ENCODE measurements at regions not wholly inside any gene's neighbourhood (a gene's known extent, or its start where the extent isn't known, plus 50 kb on each side); places are given as distances from the start of the nearest gene placed in this dataset.

GRCh38 chr20:11429168-11429567, 488.5 kb upstream of the BTBD3 start:
- H3K27me3 ChIP-seq (replicated peaks in 2 of 5; ENCODE audit: control insufficient read depth in 4 of 5, insufficient read depth in 5 of 5, low read length in 4 of 5), result no peaks in the 10 kb centered on the region
- H3K27ac ChIP-seq (ENCODE audit: insufficient read depth in 1 of 2, low read depth in 1 of 2, low read length in 2 of 2, poor library complexity in 1 of 2, severe bottlenecking in 2 of 2), result no peak overlapping the region
- no peaks in the 10 kb centered on the region for H3K36me3 ChIP-seq (ENCODE audit: control insufficient read depth in 4 of 4, insufficient read depth in 4 of 4, low read length in 3 of 4)
- POLR2A ChIA-PET, result no interaction called here
- WGBS (ENCODE audit: insufficient coverage), result 92% methylated on average over 1 of the region's 2 CpGs
- CTCF ChIA-PET, result no interaction called here
- H3K4me3 ChIP-seq (ENCODE audit: control insufficient read depth in 1 of 7, extremely low read depth in 1 of 7, insufficient read depth in 4 of 7, low read depth in 2 of 7, low read length in 6 of 7), result no peak overlapping the region
- DNase-seq, result no peak
- peaks cover 0 to 3% (median 0%) of the 10 kb centered on the region in 5 experiments for H3K9me3 ChIP-seq (ENCODE audit: control extremely low read depth in 1 of 5, control insufficient read depth in 4 of 5, insufficient read depth in 2 of 5, low read depth in 1 of 5, low read length in 4 of 5)
- H3K4me1 ChIP-seq (ENCODE audit: control extremely low read depth in 1 of 4, control insufficient read depth in 4 of 4, insufficient read depth in 4 of 4, low read length in 3 of 4), result no peaks in the 10 kb centered on the region

- 96% methylated on average over 3 of the region's 5 CpGs for WGBS (ENCODE audit: insufficient coverage)
- Histone ChIP-seq H3K36me3 (ENCODE audit: control insufficient read depth in 4 of 4, insufficient read depth in 4 of 4, low read length in 3 of 4) (no peaks in the 10 kb centered on the region), H3K9me3 (ENCODE audit: control extremely low read depth in 1 of 5, control insufficient read depth in 4 of 5, insufficient read depth in 2 of 5, low read depth in 1 of 5, low read length in 4 of 5) (peaks cover 0 to 3% (median 0%) of the 10 kb centered on the region in 5 experiments), H3K27ac (ENCODE audit: insufficient read depth in 1 of 2, low read depth in 1 of 2, low read length in 2 of 2, poor library complexity in 1 of 2, severe bottlenecking in 2 of 2) (no peak overlapping the region), H3K4me3 (ENCODE audit: control insufficient read depth in 1 of 7, extremely low read depth in 1 of 7, insufficient read depth in 4 of 7, low read depth in 2 of 7, low read length in 6 of 7) (no peak overlapping the region), H3K27me3 (replicated peaks in 2 of 5; ENCODE audit: control insufficient read depth in 4 of 5, insufficient read depth in 5 of 5, low read length in 4 of 5) (no peaks in the 10 kb centered on the region), H3K4me1 (ENCODE audit: control extremely low read depth in 1 of 4, control insufficient read depth in 4 of 4, insufficient read depth in 4 of 4, low read length in 3 of 4) (no peaks in the 10 kb centered on the region)
- POLR2A ChIA-PET, result no interaction called here
- CTCF ChIA-PET, result no interaction called here
- no peak for DNase-seq
Measured at GRCh38 chr20:11429889-11430519, 487.7 kb upstream of the BTBD3 start.

- Histone ChIP-seq H3K4me3 (ENCODE audit: control insufficient read depth in 1 of 7, extremely low read depth in 1 of 7, insufficient read depth in 4 of 7, low read depth in 2 of 7, low read length in 6 of 7) (no peak overlapping the region), H3K36me3 (ENCODE audit: control insufficient read depth in 4 of 4, insufficient read depth in 4 of 4, low read length in 3 of 4) (no peaks in the 10 kb centered on the region), H3K9me3 (ENCODE audit: control extremely low read depth in 1 of 5, control insufficient read depth in 4 of 5, insufficient read depth in 2 of 5, low read depth in 1 of 5, low read length in 4 of 5) (peaks cover 0 to 3% (median 2%) of the 10 kb centered on the region in 5 experiments), H3K4me1 (ENCODE audit: control extremely low read depth in 1 of 4, control insufficient read depth in 4 of 4, insufficient read depth in 4 of 4, low read length in 3 of 4) (no peaks in the 10 kb centered on the region), H3K27me3 (replicated peaks in 2 of 5; ENCODE audit: control insufficient read depth in 4 of 5, insufficient read depth in 5 of 5, low read length in 4 of 5) (no peaks in the 10 kb centered on the region), H3K27ac (ENCODE audit: insufficient read depth in 1 of 2, low read depth in 1 of 2, low read length in 2 of 2, poor library complexity in 1 of 2, severe bottlenecking in 2 of 2) (no peak overlapping the region)
- 100% methylated on average over 2 of the region's 3 CpGs for WGBS (ENCODE audit: insufficient coverage)
- no peak for DNase-seq
- ChIA-PET POLR2A (no interaction called here), CTCF (no interaction called here)
Measured at GRCh38 chr20:11430652-11431051, 487.0 kb upstream of the BTBD3 start.

GRCh38 chr20:11431621-11432020, 486.1 kb upstream of the BTBD3 start:
- CTCF ChIA-PET, result no interaction called here
- Histone ChIP-seq H3K27ac (ENCODE audit: insufficient read depth in 1 of 2, low read depth in 1 of 2, low read length in 2 of 2, poor library complexity in 1 of 2, severe bottlenecking in 2 of 2) (no peak overlapping the region), H3K9me3 (ENCODE audit: control extremely low read depth in 1 of 5, control insufficient read depth in 4 of 5, insufficient read depth in 2 of 5, low read depth in 1 of 5, low read length in 4 of 5) (peaks cover 0 to 6% (median 3%) of the 10 kb centered on the region in 5 experiments), H3K36me3 (ENCODE audit: control insufficient read depth in 4 of 4, insufficient read depth in 4 of 4, low read length in 3 of 4) (no peaks in the 10 kb centered on the region), H3K27me3 (replicated peaks in 2 of 5; ENCODE audit: control insufficient read depth in 4 of 5, insufficient read depth in 5 of 5, low read length in 4 of 5) (no peaks in the 10 kb centered on the region), H3K4me1 (ENCODE audit: control extremely low read depth in 1 of 4, control insufficient read depth in 4 of 4, insufficient read depth in 4 of 4, low read length in 3 of 4) (no peaks in the 10 kb centered on the region), H3K4me3 (ENCODE audit: control insufficient read depth in 1 of 7, extremely low read depth in 1 of 7, insufficient read depth in 4 of 7, low read depth in 2 of 7, low read length in 6 of 7) (no peak overlapping the region)
- DNase-seq, result no peak
- WGBS (ENCODE audit: insufficient coverage), result no CpG with 5 or more reads among the region's 1 CpG
- POLR2A ChIA-PET, result no interaction called here

DNA sequence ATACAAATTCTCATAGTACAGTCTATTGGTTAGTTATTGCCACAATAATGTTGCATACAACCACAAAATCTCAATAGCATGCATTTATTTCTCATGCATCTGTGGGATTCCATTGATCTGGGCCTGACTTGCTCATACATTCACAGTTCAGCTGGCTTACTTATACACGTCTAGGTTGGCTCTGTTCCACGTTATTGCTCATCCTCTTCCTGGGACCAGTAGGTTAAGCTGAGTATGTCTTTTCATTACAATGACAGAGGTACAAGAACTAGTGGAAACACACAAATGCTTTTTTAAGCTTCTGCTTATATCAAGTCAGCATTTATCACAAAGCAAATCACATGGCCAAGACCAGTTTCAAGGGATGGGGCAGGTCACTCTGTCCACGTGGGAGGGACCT, 485.3 kb upstream of the BTBD3 start:
- ChIA-PET POLR2A (no interaction called here), CTCF (interaction anchor here (1.5 kb wide), 1 partner anchor 10 kb away, joined by 4 read pairs; no protein-coding TSS in a partner anchor)
- DNase-seq, result no peak

DNA sequence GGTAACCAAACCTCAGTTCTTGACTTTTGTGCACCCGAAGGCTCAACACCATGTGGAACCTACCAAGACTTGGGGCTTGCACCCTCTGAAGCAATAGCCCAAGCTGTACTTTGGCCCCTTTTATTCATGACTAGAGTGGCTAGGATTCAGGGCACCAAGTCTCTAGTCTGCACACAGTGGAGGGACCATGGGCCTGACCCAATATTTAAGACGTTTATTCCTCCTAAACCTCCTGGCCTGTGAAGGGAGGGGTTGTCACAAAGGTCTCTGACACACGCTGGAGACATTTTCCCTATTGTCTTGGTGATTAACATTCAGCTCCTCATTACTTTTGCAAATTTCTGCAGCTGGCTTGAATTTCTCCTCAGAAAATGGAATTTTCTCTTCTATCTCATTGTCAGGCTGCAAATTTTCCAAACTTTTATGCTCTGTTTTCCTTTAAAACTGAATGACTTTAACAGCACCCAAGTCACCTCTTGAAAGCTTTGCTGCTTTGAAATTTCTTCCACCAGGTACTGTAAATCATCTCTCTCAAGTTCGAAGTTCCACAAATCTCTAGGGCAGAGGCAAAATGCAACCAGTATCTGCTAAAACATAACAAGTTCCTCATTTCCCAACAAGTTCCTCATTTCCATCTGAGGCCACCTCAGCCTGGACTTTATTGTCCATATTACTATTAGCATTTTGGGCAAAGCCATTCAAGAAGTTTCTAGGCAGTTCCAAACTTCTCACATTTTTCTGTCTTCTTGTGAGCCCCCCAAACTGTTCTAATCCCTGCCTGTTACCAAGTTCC, 481.4 kb upstream of the BTBD3 start:
- no peaks in the 10 kb centered on the region for H3K27me3 ChIP-seq (replicated peaks in 2 of 5; ENCODE audit: control insufficient read depth in 4 of 5, insufficient read depth in 5 of 5, low read length in 4 of 5)
- no peak overlapping the region for H3K27ac ChIP-seq (ENCODE audit: insufficient read depth in 1 of 2, low read depth in 1 of 2, low read length in 2 of 2, poor library complexity in 1 of 2, severe bottlenecking in 2 of 2)
- peaks cover 0 to 9% (median 5%) of the 10 kb centered on the region in 5 experiments for H3K9me3 ChIP-seq (ENCODE audit: control extremely low read depth in 1 of 5, control insufficient read depth in 4 of 5, insufficient read depth in 2 of 5, low read depth in 1 of 5, low read length in 4 of 5)
- ChIA-PET POLR2A (no interaction called here), CTCF (no interaction called here)
- H3K4me3 ChIP-seq (ENCODE audit: control insufficient read depth in 1 of 7, extremely low read depth in 1 of 7, insufficient read depth in 4 of 7, low read depth in 2 of 7, low read length in 6 of 7), result no peak overlapping the region
- 50% methylated on average over 2 of the region's 4 CpGs for WGBS (ENCODE audit: insufficient coverage)
- DNase-seq, result peak in 2 of 3 donors; percentile 31 to 51
- H3K4me1 ChIP-seq (ENCODE audit: control extremely low read depth in 1 of 4, control insufficient read depth in 4 of 4, insufficient read depth in 4 of 4, low read length in 3 of 4), result no peaks in the 10 kb centered on the region
- H3K36me3 ChIP-seq (ENCODE audit: control insufficient read depth in 4 of 4, insufficient read depth in 4 of 4, low read length in 3 of 4), result no peaks in the 10 kb centered on the region

More for the DNA sequence above, 485.3 kb upstream of the BTBD3 start:
- H3K4me1 ChIP-seq (ENCODE audit: control extremely low read depth in 1 of 4, control insufficient read depth in 4 of 4, insufficient read depth in 4 of 4, low read length in 3 of 4), result no peaks in the 10 kb centered on the region
- H3K36me3 ChIP-seq (ENCODE audit: control insufficient read depth in 4 of 4, insufficient read depth in 4 of 4, low read length in 3 of 4), result no peaks in the 10 kb centered on the region
- WGBS (ENCODE audit: insufficient coverage), result 100% methylated on average over 2 of the region's 3 CpGs
- H3K27me3 ChIP-seq (replicated peaks in 2 of 5; ENCODE audit: control insufficient read depth in 4 of 5, insufficient read depth in 5 of 5, low read length in 4 of 5), result no peaks in the 10 kb centered on the region
- H3K4me3 ChIP-seq (ENCODE audit: control insufficient read depth in 1 of 7, extremely low read depth in 1 of 7, insufficient read depth in 4 of 7, low read depth in 2 of 7, low read length in 6 of 7), result no peak overlapping the region
- no peak overlapping the region for H3K27ac ChIP-seq (ENCODE audit: insufficient read depth in 1 of 2, low read depth in 1 of 2, low read length in 2 of 2, poor library complexity in 1 of 2, severe bottlenecking in 2 of 2)
- H3K9me3 ChIP-seq (ENCODE audit: control extremely low read depth in 1 of 5, control insufficient read depth in 4 of 5, insufficient read depth in 2 of 5, low read depth in 1 of 5, low read length in 4 of 5), result peaks cover 0 to 9% (median 5%) of the 10 kb centered on the region in 5 experiments

GRCh38 chr20:11437090-11437489, 480.6 kb upstream of the BTBD3 start:
- CTCF ChIA-PET, result no interaction called here
- POLR2A ChIA-PET, result no interaction called here
- Histone ChIP-seq H3K4me3 (ENCODE audit: control insufficient read depth in 1 of 7, extremely low read depth in 1 of 7, insufficient read depth in 4 of 7, low read depth in 2 of 7, low read length in 6 of 7) (no peak overlapping the region), H3K27ac (ENCODE audit: insufficient read depth in 1 of 2, low read depth in 1 of 2, low read length in 2 of 2, poor library complexity in 1 of 2, severe bottlenecking in 2 of 2) (no peak overlapping the region), H3K27me3 (replicated peaks in 2 of 5; ENCODE audit: control insufficient read depth in 4 of 5, insufficient read depth in 5 of 5, low read length in 4 of 5) (no peaks in the 10 kb centered on the region), H3K36me3 (ENCODE audit: control insufficient read depth in 4 of 4, insufficient read depth in 4 of 4, low read length in 3 of 4) (no peaks in the 10 kb centered on the region), H3K4me1 (ENCODE audit: control extremely low read depth in 1 of 4, control insufficient read depth in 4 of 4, insufficient read depth in 4 of 4, low read length in 3 of 4) (no peaks in the 10 kb centered on the region), H3K9me3 (ENCODE audit: control extremely low read depth in 1 of 5, control insufficient read depth in 4 of 5, insufficient read depth in 2 of 5, low read depth in 1 of 5, low read length in 4 of 5) (peaks cover 0 to 9% (median 5%) of the 10 kb centered on the region in 5 experiments)
- DNase-seq, result no peak
- WGBS (ENCODE audit: insufficient coverage), result 100% methylated on average over 2 of the region's 3 CpGs
